GM04504 (cell line): ENCODE measurements at regions not wholly inside any gene's neighbourhood (a gene's known extent, or its start where the extent isn't known, plus 50 kb on each side); places are given as distances from the start of the nearest gene placed in this dataset.
A peak's percentile ranks its signal among the peaks of the same experiment; 100 is the strongest.

Experiments
- DNase-seq: peaks from one replicate; pipeline ENCODE4 v3.0.0-alpha.2; 2012; ENCODE audit warnings: low read depth

- no peak for DNase-seq
Measured at GRCh38 chr12:102781117-102781516, 135.9 kb downstream of the PAH start.

- no peak for DNase-seq
Measured at GRCh38 chr12:102776041-102776440, 141.0 kb downstream of the PAH start.

- peak; percentile 39 for DNase-seq
Measured at GRCh38 chr12:102769323-102769916, 147.6 kb downstream of the PAH start.

- DNase-seq, result no peak
Measured at GRCh38 chr12:102766961-102767360, 150.1 kb downstream of the PAH start.

GRCh38 chr12:102765736-102766135 lies 151.3 kb downstream of the PAH start:
- no peak for DNase-seq

- no peak for DNase-seq
Measured at GRCh38 chr12:102763471-102763870, 153.6 kb downstream of the PAH start.

- DNase-seq, result no peak
Measured at GRCh38 chr12:102763061-102763460, 154.0 kb downstream of the PAH start.

GRCh38 chr12:102760322-102760721 lies 156.7 kb downstream of the PAH start:
- no peak for DNase-seq

GRCh38 chr12:102759466-102759865 lies 157.6 kb downstream of the PAH start:
- no peak for DNase-seq

GRCh38 chr12:102757882-102758226 lies 159.2 kb downstream of the PAH start:
- DNase-seq, result no peak

- DNase-seq, result no peak
Measured at GRCh38 chr12:102757154-102757881, 159.7 kb downstream of the PAH start.

- no peak for DNase-seq
Measured at GRCh38 chr12:102756530-102756929, 160.5 kb downstream of the PAH start.

- no peak for DNase-seq
Measured at GRCh38 chr12:102755266-102755665, 161.8 kb downstream of the PAH start.

- no peak for DNase-seq
Measured at GRCh38 chr12:102753802-102754201, 163.2 kb downstream of the PAH start.

- DNase-seq, result no peak
Measured at GRCh38 chr12:102748704-102749103, 168.3 kb downstream of the PAH start.

GRCh38 chr12:102746963-102747362 lies 170.1 kb downstream of the PAH start:
- DNase-seq, result no peak

- DNase-seq, result no peak
Measured at GRCh38 chr12:102745971-102746600, 171.0 kb downstream of the PAH start.

GRCh38 chr12:102741196-102741595 lies 175.8 kb downstream of the PAH start:
- no peak for DNase-seq

- peak; percentile 20 for DNase-seq
Measured at GRCh38 chr12:102740141-102740955, 176.7 kb downstream of the PAH start.

- no peak for DNase-seq
Measured at GRCh38 chr12:102736328-102736727, 180.7 kb downstream of the PAH start.

- DNase-seq, result no peak
Measured at GRCh38 chr12:102735104-102735503, 181.9 kb downstream of the PAH start.

- no peak for DNase-seq
Measured at GRCh38 chr12:102730996-102731395, 186.0 kb downstream of the PAH start.
